SK-N-MC (cell line): ENCODE measurements at regions not wholly inside any gene's neighbourhood (a gene's known extent, or its start where the extent isn't known, plus 50 kb on each side); places are given as distances from the start of the nearest gene placed in this dataset.

Experiments used
- DNase-seq: peaks from one replicate; pipeline ENCODE4 v3.0.0-alpha.2; 2011; ENCODE audit warnings: low read depth, low spot score
- H3K27ac ChIP-seq: fragments of 200-600 bp; sonication (generic); 2 replicates; pipeline ENCODE4 v1.5.1; 2016; ENCODE audit warnings: mixed run types
- H3K36me3 ChIP-seq: fragments of 200-600 bp; sonication (generic); 2 replicates; pipeline ENCODE4 v1.6.1; 2017; ENCODE audit warnings: antibody characterized with exemption, low read length, mixed read lengths; ENCODE audit not compliant: insufficient read depth
- H3K4me3 ChIP-seq: fragments of 200-600 bp; sonication (generic); 2 replicates; pipeline ENCODE4 v1.5.1; 2016
- H3K9ac ChIP-seq: fragments of 200-600 bp; sonication (generic); 2 replicates; pipeline ENCODE4 v1.8.0; 2017; ENCODE audit warnings: mixed run types, mixed read lengths; ENCODE audit not compliant: insufficient read length
- H3K9me3 ChIP-seq: fragments of 200-600 bp; sonication (generic); 2 replicates; pipeline ENCODE4 v1.6.1; 2017; ENCODE audit warnings: low read depth, mild to moderate bottlenecking, antibody characterized with exemption, low read length, moderate library complexity, mixed read lengths
- EZH2 ChIP-seq: fragments of 200-600 bp; sonication (generic); IDR thresholded peaks from one replicate; pipeline ENCODE4 v1.6.1; 2017; ENCODE audit warnings: antibody characterized with exemption
- FOXP2 ChIP-seq: optimal IDR thresholded peaks from 2 replicates; pipeline ENCODE3; 2011; ENCODE audit warnings: mild to moderate bottlenecking, moderate library complexity; ENCODE audit not compliant: insufficient read depth; ENCODE audit errors: extremely low read length, control extremely low read depth
- POLR2AphosphoS5 ChIP-seq: IDR thresholded peaks from 2 replicates; pipeline ENCODE4 v1.6.1; 2012; ENCODE audit warnings: mild to moderate bottlenecking, low read depth, low read length, borderline replicate concordance

GRCh38 chr15:94770199-94770598 lies 538.8 kb downstream of the MCTP2 start:
- TF ChIP-seq FOXP2 = no peak
- TF ChIP-seq EZH2 = no peak
- no peak for TF ChIP-seq POLR2AphosphoS5
- H3K9ac ChIP-seq = no peak overlapping the region
- no peaks in the 10 kb centered on the region for H3K9me3 ChIP-seq
- H3K4me3 ChIP-seq = no peak overlapping the region
- no peaks in the 10 kb centered on the region for H3K36me3 ChIP-seq
- no peak overlapping the region for H3K27ac ChIP-seq
- DNase-seq = no peak

- H3K36me3 ChIP-seq = no peaks in the 10 kb centered on the region
- no peak overlapping the region for H3K9ac ChIP-seq
- DNase-seq = no peak
- H3K4me3 ChIP-seq = no peak overlapping the region
- TF ChIP-seq POLR2AphosphoS5 = no peak
- no peak for TF ChIP-seq EZH2
- no peak for TF ChIP-seq FOXP2
- no peaks in the 10 kb centered on the region for H3K9me3 ChIP-seq
- no peak overlapping the region for H3K27ac ChIP-seq
These were observed 545.7 kb downstream of the MCTP2 start for GRCh38 chr15:94777037-94777436.

GRCh38 chr15:94778840-94779239 lies 547.5 kb downstream of the MCTP2 start:
- Histone ChIP-seq H3K4me3 (no peak overlapping the region), H3K9ac (no peak overlapping the region), H3K9me3 (no peaks in the 10 kb centered on the region), H3K36me3 (no peaks in the 10 kb centered on the region), H3K27ac (no peak overlapping the region)
- no peak for DNase-seq
- no peak for TF ChIP-seq EZH2
- no peak for TF ChIP-seq FOXP2
- TF ChIP-seq POLR2AphosphoS5 = no peak

- no peak overlapping the region for H3K9ac ChIP-seq
- H3K4me3 ChIP-seq = no peak overlapping the region
- no peaks in the 10 kb centered on the region for H3K36me3 ChIP-seq
- H3K27ac ChIP-seq = no peak overlapping the region
- DNase-seq = no peak
- TF ChIP-seq EZH2 = no peak
- TF ChIP-seq POLR2AphosphoS5 = no peak
- no peak for TF ChIP-seq FOXP2
- no peaks in the 10 kb centered on the region for H3K9me3 ChIP-seq
These were observed 548.8 kb downstream of the MCTP2 start for GRCh38 chr15:94780166-94780565.

- no peak for TF ChIP-seq POLR2AphosphoS5
- Histone ChIP-seq H3K36me3 (no peaks in the 10 kb centered on the region), H3K4me3 (no peak overlapping the region), H3K27ac (no peak overlapping the region), H3K9me3 (no peaks in the 10 kb centered on the region), H3K9ac (no peak overlapping the region)
- no peak for DNase-seq
These were observed 553.7 kb downstream of the MCTP2 start for GRCh38 chr15:94785091-94785490.

- Histone ChIP-seq H3K9me3 (no peaks in the 10 kb centered on the region), H3K27ac (no peak overlapping the region), H3K9ac (no peak overlapping the region), H3K36me3 (no peaks in the 10 kb centered on the region), H3K4me3 (no peak overlapping the region)
- no peak for TF ChIP-seq POLR2AphosphoS5
- no peak for TF ChIP-seq FOXP2
- no peak for TF ChIP-seq EZH2
- no peak for DNase-seq
These were observed 559.6 kb downstream of the MCTP2 start for GRCh38 chr15:94791008-94791407.

- Histone ChIP-seq H3K27ac (no peak overlapping the region), H3K36me3 (no peaks in the 10 kb centered on the region), H3K4me3 (no peak overlapping the region), H3K9me3 (no peaks in the 10 kb centered on the region), H3K9ac (no peak overlapping the region)
- TF ChIP-seq FOXP2 (no peak), EZH2 (no peak), POLR2AphosphoS5 (no peak)
- DNase-seq = no peak
These were observed 560.1 kb downstream of the MCTP2 start for GRCh38 chr15:94791510-94791909.

- TF ChIP-seq POLR2AphosphoS5 = no peak
- TF ChIP-seq FOXP2 = no peak
- no peak for TF ChIP-seq EZH2
- Histone ChIP-seq H3K27ac (no peak overlapping the region), H3K9me3 (no peaks in the 10 kb centered on the region), H3K9ac (no peak overlapping the region), H3K4me3 (no peak overlapping the region), H3K36me3 (no peaks in the 10 kb centered on the region)
- DNase-seq = no peak
These were observed 560.8 kb downstream of the MCTP2 start for GRCh38 chr15:94792196-94792595.

GRCh38 chr15:94793207-94793606 lies 561.8 kb downstream of the MCTP2 start:
- H3K27ac ChIP-seq = no peak overlapping the region
- no peaks in the 10 kb centered on the region for H3K36me3 ChIP-seq
- H3K9ac ChIP-seq = no peak overlapping the region
- no peaks in the 10 kb centered on the region for H3K9me3 ChIP-seq
- H3K4me3 ChIP-seq = no peak overlapping the region
- TF ChIP-seq EZH2 = no peak
- no peak for DNase-seq
